GM18499 (cell line): ENCODE measurements at regions not wholly inside any gene's neighbourhood (a gene's known extent, or its start where the extent isn't known, plus 50 kb on each side); places are given as distances from the start of the nearest gene placed in this dataset.
"Not testable (repeated sequence)": the region's sequence is repeated elsewhere in the genome, so short reads cannot be mapped to it uniquely, and the experiment has no call there.

ENCODE experiments used
- ATAC-seq: cut with Tn5 transposase; IDR thresholded peaks from one replicate; pipeline ENCODE4 v1.9.1; 2021; ENCODE audit warnings: moderate number of reproducible peaks; ENCODE audit not compliant: insufficient read depth, unreplicated experiment

DNA sequence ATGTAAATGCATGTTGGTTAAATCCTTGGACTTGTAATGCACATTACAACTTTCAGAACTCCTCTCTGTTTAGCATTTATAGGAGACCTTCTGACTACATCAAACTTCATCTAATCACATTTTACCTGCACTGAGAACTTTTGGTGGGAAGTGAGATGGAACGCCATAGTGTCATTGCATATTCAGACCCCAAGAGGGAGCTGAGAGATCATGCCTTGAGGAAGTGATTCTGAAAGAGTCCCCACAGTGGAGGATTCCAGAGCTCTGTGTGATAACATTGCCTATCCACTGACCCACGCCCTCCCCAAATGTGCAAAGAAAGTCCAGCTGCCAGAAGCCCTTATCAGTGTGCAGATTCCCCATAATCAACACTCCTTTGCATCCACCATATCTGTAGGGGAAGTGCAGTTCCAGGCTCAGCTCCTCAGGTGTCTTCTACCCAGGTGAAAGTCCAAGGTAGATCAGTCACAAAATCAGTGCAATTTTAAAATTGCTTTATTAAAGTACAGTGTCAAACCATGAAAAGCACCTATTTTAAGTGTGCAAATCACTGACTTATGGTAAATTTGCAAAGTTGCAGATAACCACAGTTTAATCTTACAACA lies 212.4 kb downstream of the RPIA start:
- ATAC-seq, result no peak

DNA sequence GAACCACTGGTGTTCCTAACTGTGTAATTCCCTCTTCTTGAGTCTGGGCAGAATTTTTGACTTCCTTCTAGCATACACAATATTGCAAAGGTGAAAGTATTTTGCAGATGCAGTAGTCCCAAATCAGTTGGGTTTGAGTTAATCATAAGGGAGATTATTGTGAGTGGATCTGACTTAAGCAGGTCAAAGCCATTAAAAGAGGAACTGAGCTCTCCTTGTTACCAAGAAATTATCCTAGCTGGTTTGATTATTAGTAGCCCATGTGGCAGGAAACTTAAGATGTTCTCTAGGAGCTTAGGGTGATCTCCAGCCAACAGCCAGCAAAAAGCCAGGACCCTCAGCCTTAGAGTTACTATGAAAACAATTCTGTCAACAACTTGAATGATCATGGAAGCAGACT lies 221.8 kb downstream of the RPIA start:
- ATAC-seq, result no peak

DNA sequence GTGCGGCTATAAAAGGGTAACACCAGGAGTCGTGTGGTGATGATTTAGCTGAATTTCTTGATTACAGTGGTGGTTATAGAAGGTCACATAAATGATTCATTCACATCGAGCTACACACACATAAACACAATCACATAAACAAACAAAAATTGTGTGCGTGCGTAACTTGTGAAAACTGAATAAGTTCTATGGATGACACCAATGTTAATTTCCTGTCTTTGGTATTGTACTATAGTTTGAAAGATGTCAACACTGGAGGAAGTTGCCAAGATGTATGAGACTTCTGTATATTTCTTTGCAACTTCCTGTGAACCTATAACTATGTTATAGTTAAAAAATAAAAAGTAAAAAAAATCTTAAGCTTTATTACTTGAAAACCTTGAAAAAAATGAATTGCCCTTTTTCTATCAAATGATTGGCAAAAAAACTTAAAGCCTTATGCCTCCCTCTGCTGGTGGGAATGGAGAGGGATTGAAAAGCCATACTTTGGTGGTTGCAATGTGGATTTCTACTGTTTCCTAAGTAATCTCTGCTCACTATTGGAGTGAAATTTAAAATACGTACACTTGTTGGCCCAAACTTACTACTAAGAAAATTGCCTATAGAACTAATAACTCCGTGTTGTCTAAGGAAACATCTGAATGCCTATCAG lies 227.7 kb downstream of the RPIA start:
- no peak for ATAC-seq

DNA sequence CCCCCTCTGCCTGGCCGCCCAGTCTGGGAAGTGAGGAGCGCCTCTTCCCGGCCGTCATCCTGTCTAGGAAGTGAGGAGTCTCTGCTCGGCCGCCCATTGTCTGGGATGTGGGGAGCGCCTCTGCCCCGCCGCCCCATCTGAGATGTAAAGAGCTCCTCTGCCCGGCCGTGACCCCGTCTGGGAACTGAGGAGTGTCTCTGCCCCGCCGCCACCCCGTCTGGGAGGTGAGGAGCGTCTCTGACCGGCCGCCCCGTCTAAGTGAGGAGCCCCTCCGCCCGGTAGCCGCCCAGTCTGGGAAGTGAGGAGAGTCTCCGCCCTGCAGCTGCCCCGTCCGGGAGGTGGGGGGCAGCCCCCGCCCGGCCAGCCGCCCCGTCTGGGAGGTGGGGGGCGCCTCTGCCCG lies 228.9 kb downstream of the RPIA start:
- ATAC-seq, result not testable (repeated sequence)

DNA sequence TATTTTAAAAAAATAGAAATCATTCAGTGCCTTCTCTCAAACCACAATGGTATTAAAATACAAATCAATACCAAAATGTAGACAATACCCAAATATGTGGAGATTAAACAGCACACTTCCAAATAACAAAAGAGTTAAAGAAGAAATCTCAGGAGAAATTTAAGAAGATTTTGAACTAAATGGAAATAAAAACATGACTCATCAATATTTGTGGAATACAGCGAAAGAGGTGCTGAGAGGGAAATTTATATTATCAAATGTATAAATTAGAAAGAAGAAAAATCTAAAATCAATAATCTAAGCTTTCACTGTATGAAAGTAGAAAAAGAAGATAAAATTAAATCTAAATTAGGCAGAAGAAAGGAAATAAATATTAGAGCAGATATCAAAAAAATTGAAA lies 233.1 kb downstream of the RPIA start:
- no peak for ATAC-seq

DNA sequence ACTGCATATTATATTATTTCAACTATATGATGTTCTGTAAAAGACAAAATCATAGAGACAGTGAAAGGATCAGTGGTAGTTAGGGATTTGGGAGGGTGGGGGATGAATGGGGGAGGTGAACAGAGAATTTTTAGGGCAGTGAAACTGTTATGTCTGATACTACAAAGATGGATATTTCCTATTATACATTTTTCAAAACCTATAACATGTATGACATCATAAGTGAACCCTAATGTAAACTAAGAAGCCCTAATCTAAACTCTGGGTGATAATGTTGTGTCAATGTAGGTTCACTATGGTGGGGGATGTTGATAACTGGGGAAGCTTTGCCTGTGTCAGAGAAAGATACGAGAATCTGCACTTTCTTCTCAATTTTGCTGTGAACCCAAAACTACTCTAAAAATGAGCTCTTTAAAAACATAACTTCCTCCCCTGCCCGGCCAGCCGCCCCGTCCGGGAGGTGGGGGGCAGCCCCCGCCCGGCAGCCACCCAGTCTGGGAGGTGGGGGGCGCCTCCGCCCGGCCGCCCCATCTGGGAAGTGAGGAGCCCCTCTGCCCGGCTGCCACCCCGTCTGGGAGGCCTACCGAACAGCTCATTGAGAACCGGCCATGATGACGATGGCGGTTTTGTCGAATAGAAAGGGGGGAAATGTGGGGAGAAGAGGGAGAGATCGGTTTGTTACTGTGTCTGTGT lies 234.4 kb downstream of the RPIA start:
- ATAC-seq, result no peak

DNA sequence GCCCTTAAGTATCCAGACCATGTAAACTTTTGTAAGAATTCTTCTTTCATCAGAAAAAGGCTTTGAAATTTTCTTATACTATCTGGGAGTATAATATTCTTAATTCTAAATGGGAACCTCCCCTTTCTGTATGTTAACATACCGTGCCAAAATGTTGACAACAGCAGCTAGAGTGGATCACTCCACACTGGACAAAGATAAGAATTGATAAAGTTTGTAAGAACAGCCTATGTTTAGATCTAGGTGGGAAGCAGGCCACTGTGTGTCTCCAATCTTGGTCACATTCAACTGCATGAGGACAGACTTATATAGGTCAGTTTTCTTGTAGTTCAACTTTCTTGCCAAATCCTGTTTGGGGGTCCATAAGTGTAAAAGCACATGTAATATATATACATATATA lies 235.7 kb downstream of the RPIA start:
- ATAC-seq, result no peak

DNA sequence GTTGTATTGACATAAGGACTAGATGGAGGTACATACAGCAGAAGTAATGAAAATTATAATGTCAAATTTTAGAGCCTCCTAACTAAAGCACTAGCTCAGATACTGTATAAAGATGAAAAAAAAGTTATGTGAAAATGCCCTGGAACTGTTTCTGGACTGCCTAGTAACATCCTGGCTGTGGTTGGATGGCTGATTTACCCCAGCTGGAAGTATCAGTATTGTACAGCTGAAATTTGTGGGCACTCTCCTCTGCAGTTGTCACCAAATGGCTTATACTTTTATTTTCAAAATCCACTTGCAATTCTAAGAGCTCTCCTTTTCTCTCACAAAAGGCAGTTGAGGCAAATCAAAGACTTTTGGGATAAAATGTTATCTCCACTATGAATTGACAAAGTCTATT lies 239.2 kb downstream of the RPIA start:
- ATAC-seq, result no peak

DNA sequence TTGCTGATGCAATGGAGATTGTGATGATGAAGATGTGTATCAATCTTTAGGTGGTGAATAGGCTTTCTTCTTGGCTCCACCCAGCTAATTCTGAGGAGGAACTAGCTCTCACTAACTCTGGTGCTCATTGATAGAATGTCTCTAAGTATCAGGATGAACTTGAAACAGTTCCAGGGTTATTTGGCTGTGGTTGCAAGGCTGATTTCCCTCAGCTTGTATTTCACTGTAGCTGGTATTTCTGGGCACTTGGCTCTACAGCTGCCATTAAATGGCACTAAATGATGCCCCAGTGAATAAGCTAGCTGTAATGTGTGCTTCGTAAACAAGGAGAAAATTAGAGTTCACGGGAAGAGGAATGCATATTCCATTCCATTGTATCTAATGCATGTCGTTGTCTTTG lies 241.2 kb downstream of the RPIA start:
- ATAC-seq, result no peak

DNA sequence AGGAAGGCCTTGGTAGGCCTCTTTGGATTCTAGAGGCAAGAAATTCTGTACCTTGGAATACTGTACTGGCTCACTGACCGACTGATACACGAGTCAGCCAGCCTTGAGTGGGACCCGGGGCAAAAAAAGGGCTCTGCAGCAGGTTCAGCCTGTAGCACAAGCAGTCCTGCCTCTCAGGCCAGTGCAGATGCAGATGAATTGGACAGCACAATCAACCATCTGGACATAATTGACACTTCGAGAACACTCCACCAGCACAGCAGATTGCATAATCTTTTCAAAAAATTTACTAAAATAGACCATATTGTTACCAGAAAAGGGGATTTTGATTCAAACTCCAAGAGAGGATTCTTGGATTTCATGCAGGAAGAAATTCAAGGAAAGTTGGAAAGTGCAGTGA lies 241.6 kb downstream of the RPIA start:
- no peak for ATAC-seq

DNA sequence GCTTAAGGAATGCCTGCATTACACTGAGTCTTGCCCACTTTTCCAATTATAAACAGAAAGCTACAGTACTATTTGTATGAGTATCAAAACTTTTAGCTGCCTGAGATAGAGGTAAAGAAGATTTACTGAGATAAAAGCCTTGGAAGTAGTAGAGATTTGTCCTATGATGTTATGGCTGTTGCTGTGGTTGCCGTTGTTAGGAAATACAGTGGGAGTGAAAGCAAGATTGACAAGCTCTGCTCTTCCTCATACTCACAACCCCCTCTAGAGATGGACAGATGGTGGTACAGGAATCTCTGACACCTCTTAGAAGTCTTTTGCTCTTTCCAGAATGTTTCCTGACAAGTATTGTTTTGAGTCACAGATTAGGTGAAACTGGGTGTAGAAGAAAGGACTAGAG lies 242.5 kb downstream of the RPIA start:
- ATAC-seq, result no peak

DNA sequence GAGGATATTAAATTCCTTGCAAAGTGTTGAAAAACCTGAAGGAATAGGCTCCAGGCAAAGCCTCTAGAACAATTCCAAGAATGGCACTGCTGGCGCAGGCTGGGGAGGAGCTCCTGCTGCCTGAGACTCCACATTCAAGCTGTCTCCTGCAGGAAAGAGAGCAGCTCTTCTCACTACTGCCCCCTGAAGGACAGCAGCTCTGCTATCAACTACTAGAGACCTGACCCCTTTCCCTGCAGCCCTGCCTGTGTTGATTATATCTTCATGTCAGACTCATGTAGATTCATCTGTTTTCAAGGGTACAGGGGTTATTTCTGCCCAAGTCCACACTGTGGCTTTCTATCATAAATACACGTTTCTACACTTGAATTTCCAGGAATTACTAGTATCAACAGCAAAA lies 249.7 kb downstream of the RPIA start:
- not testable (repeated sequence) for ATAC-seq

DNA sequence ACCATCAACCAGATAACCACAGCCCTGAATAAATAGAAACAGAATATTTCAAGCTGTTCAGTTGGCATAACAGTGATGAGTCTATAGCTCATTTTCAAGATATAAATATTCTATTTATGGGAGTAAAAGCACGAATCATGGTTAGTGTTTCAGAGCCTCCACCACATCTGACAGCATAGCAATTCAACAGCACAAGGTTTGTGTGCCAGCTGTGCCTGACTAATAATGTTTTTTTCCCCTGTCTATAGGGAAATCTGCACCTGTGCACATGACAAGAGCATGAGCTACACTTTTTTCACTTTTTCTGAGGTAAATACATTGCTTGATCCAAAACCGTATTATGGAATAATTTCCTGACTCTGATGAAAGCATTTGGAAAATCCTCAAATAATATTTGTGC lies 251.3 kb downstream of the RPIA start:
- no peak for ATAC-seq

DNA sequence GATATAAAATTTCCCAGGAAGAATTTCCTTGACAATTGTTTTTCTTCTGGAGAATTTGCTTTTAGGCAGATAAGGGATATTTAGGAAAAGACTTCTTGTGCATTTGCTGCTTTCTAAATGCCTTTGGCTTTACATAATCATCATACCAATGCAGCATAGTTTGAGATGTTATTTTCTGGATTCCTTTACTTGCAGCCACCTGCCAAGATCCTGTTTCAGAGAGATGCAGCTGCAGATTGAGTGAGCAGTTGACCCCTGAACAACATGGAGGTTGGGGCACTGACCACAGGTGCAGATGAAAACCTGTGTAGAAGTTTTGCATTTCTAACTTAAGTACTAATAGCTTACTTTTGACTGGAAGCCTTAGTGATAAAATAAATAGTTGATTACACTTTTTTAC lies 257.9 kb downstream of the RPIA start:
- ATAC-seq, result no peak

DNA sequence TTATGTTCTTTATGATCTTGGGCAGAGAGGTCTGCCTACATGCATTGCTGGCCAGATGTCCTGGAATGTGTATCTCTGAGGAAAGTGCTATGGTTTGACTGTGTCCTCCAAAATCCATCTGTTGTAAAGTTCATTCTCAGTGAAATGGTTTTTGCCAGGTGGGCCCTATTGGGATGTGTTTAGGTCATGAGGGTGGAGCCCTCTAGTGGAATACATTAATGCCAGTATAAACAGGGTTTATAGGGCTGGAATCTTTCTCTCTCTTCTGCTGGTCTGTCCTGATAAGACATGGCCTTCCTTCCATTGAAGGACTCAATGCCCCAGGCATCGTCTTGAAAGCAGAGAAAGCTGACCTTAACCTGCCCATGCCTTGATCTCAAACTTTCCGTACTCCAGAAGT lies 258.5 kb downstream of the RPIA start:
- no peak for ATAC-seq

DNA sequence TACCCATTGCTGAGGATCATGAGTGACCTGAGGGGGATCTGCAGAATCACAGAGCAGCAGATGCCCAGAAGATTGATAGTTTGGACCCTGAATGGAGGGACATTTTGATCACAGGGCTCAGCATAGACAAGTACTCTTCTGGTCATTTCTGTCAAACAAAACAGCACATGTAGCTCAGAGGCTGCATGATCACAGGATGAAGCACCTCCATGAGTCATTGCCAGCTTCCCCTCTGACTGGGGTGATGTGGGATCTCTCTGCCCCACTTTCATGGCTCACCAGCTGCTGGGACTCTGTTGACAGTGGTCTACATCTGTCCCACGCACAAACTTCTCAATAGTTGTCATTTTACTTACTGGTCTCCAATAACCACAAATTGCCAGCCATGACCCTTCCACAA lies 264.1 kb downstream of the RPIA start:
- ATAC-seq, result no peak

DNA sequence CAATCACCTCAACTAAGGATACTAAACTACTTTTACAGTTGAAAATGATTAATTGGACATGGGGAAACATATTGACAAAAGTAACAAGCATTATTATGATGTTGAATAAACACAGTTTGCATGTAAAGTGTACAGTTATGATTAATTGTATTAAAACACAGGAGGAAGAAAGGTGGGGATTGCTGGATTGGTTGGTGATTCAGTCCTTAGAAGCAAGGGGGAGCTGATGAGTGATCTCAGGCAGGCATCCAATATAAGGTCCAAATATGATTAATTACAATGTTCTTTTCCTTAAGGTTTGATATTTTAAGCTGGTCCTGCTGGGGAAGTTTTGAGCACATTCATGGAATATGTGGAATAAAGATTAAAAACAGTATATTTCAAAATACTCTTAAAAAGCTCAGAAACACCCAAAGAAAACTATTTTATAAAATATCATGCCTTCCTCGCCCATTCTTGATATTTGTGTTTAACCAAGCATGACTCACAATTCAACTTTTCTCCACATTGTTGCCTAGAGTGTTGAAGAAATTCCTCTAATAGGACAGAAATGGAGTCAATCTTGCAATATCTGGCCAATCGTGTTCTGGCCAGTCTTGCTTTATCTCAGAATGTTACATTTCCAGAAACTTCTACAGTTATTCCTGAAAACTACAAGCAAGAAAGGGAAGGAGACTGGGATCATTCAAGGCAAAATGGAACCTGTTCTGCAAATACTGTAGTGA lies 268.2 kb downstream of the RPIA start:
- ATAC-seq, result no peak

DNA sequence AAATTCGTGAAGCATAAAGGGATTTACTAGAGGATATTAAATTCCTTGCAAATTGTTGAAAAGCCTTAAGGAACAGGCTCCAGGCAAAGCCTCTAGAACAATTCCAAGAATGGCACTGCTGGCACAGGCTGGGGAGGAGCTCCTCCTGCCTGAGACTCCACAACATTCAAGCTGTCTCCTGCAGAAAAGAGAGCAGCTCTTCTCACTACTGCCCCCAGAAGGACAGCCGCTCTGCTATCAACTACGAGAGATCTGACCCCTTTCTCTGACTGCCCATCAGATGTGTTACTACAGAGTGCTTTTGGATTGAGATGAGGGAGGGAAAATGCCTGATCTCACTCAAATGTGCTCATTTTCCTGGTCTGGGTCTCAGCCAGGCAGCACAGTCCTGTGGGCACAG lies 269.9 kb downstream of the RPIA start:
- not testable (repeated sequence) for ATAC-seq

DNA sequence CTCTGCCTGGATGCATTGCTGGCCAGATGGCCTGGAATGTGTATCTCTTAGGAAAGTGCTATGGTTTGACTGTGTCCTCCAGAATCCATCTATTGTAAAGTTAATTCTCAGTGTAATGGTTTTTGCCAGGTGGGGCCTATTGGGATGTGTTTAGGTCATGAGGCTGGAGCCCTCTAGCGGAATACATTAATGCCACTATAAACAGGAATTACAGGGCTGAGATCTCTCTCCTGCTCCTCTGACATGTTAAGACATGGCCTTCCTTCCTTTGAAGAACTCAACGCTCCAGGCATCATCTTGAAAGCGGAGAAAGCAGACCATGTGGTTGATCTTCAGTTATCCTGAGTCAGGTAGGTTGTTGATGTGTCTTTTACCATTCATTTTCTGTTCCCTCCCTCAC lies 276.4 kb downstream of the RPIA start:
- ATAC-seq, result no peak

DNA sequence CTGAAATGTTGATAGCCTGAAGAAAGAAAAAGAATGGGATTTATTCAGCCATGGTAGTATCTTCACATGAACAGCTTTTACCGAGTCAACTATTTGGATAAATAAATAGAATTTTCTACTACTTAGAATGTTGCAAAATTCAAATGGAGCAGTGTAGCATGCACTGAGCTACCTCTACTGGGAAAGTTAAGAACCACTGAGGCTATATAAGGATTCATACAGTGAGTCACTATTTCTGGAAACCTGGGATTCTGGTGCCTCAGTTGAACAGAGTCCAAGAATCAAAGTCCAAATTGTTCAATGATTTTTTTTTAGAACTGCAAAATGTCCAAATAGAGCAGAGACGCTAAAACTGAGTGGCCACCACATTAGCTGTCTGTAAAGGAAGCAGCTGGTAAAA lies 286.5 kb downstream of the RPIA start:
- not testable (repeated sequence) for ATAC-seq

DNA sequence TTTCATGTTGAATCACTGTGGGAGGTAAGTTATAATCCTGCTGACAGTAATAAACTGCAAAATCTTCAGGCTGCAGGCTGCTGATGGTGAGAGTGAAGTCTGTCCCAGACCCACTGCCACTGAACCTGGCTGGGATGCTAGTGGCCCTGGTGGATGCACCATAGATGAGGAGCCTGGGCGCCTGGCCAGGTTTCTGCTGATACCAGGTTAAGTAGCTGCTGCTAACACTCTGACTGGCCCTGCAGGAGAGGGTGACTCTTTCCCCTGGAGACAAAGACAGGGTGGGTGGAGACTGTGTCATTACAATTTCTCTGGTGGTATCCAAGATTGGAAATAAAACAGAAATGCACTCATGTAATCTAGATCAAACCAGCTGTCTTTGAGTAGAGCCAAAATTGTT lies 287.0 kb downstream of the RPIA start:
- not testable (repeated sequence) for ATAC-seq
